ENCODE measurements at regions not wholly inside any gene's neighbourhood (a gene's known extent, or its start where the extent isn't known, plus 50 kb on each side); places are given as distances from the start of the nearest gene placed in this dataset.

GRCh38 chr18:56139372-56139771 lies 499.0 kb downstream of the TXNL1 start:
- no peak for TF ChIP-seq SREBF2 (IDR thresholded peaks at IDR 0.05; ENCODE audit: low read length)
- TF ChIP-seq, protein P1, sequence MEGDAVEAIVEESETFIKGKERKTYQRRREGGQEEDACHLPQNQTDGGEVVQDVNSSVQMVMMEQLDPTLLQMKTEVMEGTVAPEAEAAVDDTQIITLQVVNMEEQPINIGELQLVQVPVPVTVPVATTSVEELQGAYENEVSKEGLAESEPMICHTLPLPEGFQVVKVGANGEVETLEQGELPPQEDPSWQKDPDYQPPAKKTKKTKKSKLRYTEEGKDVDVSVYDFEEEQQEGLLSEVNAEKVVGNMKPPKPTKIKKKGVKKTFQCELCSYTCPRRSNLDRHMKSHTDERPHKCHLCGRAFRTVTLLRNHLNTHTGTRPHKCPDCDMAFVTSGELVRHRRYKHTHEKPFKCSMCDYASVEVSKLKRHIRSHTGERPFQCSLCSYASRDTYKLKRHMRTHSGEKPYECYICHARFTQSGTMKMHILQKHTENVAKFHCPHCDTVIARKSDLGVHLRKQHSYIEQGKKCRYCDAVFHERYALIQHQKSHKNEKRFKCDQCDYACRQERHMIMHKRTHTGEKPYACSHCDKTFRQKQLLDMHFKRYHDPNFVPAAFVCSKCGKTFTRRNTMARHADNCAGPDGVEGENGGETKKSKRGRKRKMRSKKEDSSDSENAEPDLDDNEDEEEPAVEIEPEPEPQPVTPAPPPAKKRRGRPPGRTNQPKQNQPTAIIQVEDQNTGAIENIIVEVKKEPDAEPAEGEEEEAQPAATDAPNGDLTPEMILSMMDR (IDR thresholded peaks at IDR 0.05 in 2 of 3, conservative IDR thresholded peaks at IDR 0.05 in 1 of 3; ENCODE audit: control insufficient read depth in 2 of 3, extremely low read depth in 1 of 3, insufficient read depth in 1 of 3, low read depth in 3 of 3, low read length in 3 of 3), result no peak
- TF ChIP-seq STAT3 (IDR thresholded peaks at IDR 0.05; ENCODE audit: low read depth, low read length), result no peak
- TF ChIP-seq USF1 (IDR thresholded peaks at IDR 0.05; ENCODE audit: borderline replicate concordance, extremely low read length, insufficient read depth, low read depth, low read length), result no peak
- TF ChIP-seq ZNF622 (IDR thresholded peaks at IDR 0.05), result no peak
- no peak for TF ChIP-seq CEBPB (IDR thresholded peaks at IDR 0.05; ENCODE audit: borderline replicate concordance in 1 of 2, low read depth in 2 of 2, low read length in 2 of 2)
- TF ChIP-seq SRF (IDR thresholded peaks at IDR 0.05; ENCODE audit: low read depth in 2 of 2, low read length in 2 of 2), result no peak
- TF ChIP-seq POLR2A (IDR thresholded peaks at IDR 0.05; ENCODE audit: low read depth, low read length), result no peak
- no peak for TF ChIP-seq TAF1 (IDR thresholded peaks at IDR 0.05; ENCODE audit: borderline replicate concordance, low read depth, low read length)
- TF ChIP-seq, protein P2, sequence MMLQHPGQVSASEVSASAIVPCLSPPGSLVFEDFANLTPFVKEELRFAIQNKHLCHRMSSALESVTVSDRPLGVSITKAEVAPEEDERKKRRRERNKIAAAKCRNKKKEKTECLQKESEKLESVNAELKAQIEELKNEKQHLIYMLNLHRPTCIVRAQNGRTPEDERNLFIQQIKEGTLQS (IDR thresholded peaks at IDR 0.05; ENCODE audit: borderline replicate concordance, extremely low read depth, low read depth, low read length), result no peak
- TF ChIP-seq, protein P3, sequence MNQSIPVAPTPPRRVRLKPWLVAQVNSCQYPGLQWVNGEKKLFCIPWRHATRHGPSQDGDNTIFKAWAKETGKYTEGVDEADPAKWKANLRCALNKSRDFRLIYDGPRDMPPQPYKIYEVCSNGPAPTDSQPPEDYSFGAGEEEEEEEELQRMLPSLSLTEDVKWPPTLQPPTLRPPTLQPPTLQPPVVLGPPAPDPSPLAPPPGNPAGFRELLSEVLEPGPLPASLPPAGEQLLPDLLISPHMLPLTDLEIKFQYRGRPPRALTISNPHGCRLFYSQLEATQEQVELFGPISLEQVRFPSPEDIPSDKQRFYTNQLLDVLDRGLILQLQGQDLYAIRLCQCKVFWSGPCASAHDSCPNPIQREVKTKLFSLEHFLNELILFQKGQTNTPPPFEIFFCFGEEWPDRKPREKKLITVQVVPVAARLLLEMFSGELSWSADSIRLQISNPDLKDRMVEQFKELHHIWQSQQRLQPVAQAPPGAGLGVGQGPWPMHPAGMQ (IDR thresholded peaks at IDR 0.05; ENCODE audit: borderline replicate concordance), result no peak
